SW 1271 (cell line): ENCODE measurements at regions not wholly inside any gene's neighbourhood (a gene's known extent, or its start where the extent isn't known, plus 50 kb on each side); places are given as distances from the start of the nearest gene placed in this dataset.
A peak's percentile ranks its signal among the peaks of the same experiment; 100 is the strongest.
"Not testable (repeated sequence)": the region's sequence is repeated elsewhere in the genome, so short reads cannot be mapped to it uniquely, and the experiment has no call there.

Experiments used
- DNase-seq, 2 experiments: peaks; one replicate each; lab custom pipeline; 2025; lab: John Stamatoyannopoulos, UW

DNA sequence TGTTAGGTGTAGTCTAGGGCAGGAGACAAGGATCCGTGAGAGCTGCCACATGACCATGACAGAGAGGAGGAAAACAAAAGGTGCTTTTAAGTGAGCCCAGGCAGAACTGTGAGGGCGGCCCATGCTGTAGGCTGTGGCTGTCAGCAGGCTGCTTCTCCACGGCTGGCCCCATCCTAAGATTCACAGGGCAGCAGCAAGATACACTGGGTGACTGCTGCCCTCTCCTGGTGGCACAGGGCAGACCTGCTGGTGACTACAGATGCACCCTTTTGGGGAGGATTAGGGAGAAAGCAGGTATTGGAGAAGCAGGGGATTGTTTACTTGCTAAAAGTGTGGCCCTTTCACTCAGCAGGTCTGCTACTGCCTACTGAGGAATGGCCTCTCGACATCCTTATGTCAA, 112.2 kb upstream of the CCZ1B start:
- peak in 1 of 2 experiments; percentile 25 for DNase-seq

- DNase-seq = not testable (repeated sequence)
Observed at GRCh38 chr7:6939126-6939525, 113.1 kb upstream of the CCZ1B start.

GRCh38 chr7:6939896-6940295, 113.8 kb upstream of the CCZ1B start:
- not testable (repeated sequence) for DNase-seq

GRCh38 chr7:6946873-6947272, 120.8 kb upstream of the CCZ1B start:
- not testable (repeated sequence) for DNase-seq

GRCh38 chr7:6950231-6950630, 124.2 kb upstream of the CCZ1B start:
- DNase-seq = not testable (repeated sequence)

DNA sequence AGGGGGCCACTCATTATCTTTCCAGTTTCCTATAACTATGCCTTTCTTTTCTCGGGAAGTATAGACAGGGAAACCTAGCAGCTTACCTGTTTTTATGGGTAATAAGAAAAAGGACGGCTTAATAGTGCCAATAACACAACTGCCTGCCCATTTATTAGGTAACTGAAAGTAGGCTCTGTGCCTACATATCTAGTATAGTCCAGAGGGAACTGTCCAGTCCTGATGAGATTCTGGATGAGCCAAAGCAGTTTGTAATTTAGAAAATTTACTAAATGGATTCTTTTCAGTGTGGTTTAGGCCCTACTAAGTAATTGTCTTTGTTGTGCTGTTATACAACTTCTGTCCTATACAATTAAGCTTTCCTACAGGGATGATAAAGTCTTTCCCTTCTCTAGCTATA, 125.5 kb upstream of the CCZ1B start:
- DNase-seq = not testable (repeated sequence)

GRCh38 chr7:6953138-6953797, 127.2 kb upstream of the CCZ1B start:
- DNase-seq = not testable (repeated sequence)

- DNase-seq = not testable (repeated sequence)
Observed at GRCh38 chr7:6953798-6954181, 127.7 kb upstream of the CCZ1B start.

DNA sequence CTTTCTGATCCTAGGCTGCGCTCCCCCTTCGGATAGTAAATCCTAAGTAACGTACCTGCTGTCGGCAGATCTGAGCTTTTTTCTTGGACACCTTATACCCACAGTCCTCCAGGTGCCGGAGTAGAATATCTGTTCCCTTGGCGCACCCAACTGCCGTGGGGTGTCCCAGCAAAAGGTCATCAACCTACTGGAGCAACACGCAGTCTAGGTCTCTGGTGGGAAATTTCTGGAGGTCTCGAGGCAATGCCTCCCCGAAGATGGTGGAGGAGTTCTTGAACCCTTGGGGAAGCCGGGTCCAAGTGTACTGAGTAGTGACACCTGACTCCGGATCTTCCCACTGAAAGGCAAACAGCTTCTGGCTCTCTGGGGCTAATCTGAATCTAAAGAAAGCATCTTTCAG, 129.3 kb upstream of the CCZ1B start:
- not testable (repeated sequence) for DNase-seq

- DNase-seq = not testable (repeated sequence)
Observed at GRCh38 chr7:6955990-6956566, 130.0 kb upstream of the CCZ1B start.

DNA sequence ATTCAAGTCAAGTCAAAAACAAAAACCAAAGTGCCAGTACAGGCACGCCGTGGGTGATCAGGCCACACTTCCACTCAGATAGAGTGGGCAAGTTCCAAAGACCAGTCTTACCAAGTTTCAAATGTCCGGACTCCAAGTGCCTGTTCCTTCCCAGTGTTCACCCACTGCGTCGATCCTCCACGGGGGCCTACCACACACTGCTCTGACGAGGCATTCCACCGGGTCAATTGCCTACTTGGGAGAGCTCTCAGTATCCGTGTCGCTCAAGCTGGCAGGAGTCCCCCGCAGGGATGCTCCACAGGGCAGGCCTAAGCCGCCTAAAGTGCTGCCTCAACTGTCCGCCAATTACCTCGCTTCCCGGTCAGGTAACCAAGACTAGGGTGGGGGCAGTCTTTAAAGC, 132.3 kb upstream of the CCZ1B start:
- not testable (repeated sequence) for DNase-seq

DNA sequence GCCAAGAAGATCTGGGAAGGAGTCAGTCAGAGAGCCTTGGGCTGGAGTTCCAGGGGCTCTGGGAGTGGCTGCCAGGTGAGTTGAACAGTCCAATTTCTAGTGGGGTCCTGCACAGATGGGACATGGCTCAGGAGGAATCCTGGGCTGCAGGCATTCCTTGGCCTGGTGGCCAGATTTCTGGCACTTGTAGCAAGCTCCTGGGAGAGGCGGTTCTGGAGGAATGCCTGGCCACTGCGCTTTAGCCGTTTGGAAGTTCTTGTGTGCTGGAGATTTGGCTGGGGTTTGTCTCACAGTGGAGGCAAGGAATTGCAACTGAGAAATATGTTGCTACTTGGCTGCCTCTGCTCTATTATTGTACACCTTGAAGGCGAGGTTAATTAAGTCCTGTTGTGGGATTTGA, 133.9 kb upstream of the CCZ1B start:
- DNase-seq = not testable (repeated sequence)

GRCh38 chr7:6962871-6963270, 136.8 kb upstream of the CCZ1B start:
- DNase-seq = not testable (repeated sequence)

DNA sequence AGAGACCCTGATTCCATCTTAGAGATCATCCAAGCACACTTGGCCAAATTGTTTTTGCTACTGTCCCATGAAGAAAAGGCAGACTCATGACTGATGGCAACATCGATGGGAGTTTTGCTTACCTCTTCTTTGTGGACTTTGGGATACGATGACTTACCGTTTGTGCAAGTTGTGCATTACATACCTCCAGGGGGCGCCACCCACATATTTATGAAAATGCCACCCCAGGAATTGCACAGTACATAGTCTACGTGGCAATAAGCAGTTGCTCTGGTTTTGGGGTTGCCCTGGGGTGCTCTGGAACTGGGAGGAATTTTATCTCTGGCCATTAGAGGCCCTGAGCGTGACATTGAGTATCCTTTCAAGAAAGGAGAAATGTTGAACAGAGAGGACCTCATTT, 139.0 kb upstream of the CCZ1B start:
- peak in 1 of 2 experiments; percentile 29 for DNase-seq

- not testable (repeated sequence) for DNase-seq
Observed at GRCh38 chr7:6970180-6970579, 144.1 kb upstream of the CCZ1B start.

- not testable (repeated sequence) for DNase-seq
Observed at GRCh38 chr7:6974876-6975275, 148.8 kb upstream of the CCZ1B start.

DNA sequence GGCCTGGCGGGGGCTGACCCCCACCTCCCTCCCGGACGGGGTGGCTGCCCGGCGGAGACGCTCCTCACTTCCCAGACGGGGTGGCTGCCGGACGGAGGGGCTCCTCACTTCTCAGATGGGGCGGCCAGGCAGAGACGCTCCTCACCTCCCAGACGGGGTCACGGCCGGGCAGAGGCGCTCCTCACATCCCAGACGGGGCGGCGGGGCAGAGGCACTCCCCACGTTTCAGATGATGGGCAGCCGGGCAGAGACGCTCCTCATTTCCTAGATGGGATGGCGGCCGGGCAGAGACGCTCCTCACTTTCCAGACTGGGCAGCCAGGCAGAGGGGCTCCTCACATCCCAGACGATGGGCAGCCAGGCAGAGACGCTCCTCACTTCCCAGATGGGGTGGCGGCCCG, 149.3 kb upstream of the CCZ1B start:
- not testable (repeated sequence) for DNase-seq

DNA sequence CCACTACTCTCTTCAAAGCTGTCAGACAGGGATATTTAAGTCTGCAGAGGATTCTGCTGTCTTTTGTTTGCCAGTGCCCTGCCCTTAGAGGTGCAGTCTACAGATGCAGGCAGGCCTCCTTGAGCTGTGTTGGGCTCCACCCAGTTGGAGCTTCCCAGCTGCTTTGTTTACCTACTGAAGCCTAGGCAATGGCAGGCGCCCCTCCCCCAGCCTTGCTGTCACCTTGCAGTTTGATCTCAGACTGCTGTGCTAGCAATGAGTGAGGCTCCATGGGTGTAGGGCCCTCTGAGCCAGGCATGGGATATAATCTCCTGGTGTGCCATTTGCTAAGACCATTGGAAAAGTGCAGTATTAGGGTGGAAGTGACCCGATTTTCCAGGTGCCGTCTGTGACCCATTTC, 151.3 kb upstream of the CCZ1B start:
- not testable (repeated sequence) for DNase-seq

DNA sequence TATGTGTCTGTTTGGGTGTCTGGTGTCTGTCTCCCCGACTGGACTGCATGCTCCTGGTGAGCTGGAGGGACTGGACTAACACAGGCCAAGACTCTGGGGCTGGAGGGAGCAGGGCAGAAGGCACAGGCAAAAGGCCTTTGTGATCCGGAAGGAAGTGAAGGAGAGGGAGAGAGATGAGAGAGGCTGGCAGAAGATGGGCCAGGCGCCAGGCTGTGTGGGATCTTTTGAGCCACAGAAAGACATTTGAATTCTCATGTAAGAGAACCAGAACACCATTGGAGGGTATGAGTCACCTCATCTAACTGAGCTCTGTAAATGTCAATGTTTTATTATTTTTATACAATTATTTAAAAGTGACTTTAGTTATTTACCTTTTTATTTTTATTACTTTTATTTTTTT, 152.3 kb upstream of the CCZ1B start:
- DNase-seq = not testable (repeated sequence)

DNA sequence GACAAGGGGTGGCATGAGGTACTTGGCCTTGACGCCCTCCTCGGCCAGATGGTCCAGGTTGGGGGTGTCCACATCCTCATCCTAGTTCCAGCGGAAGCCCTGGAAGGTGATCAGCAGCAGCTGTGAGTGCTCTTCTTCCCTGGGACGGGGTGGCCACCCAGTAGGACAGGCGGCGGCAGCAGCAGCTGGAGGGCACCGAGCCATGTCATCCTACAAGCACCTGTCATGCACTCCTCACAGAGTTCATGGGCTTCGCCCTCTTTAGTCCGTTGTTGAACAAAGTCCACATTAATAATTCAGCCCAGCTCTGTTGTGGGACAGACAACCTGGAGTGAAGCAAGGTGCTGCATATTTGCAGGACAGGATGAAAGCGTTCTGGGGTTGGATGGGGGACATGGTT, 153.4 kb upstream of the CCZ1B start:
- not testable (repeated sequence) for DNase-seq

GRCh38 chr7:6982375-6982774, 156.3 kb upstream of the CCZ1B start:
- not testable (repeated sequence) for DNase-seq

DNA sequence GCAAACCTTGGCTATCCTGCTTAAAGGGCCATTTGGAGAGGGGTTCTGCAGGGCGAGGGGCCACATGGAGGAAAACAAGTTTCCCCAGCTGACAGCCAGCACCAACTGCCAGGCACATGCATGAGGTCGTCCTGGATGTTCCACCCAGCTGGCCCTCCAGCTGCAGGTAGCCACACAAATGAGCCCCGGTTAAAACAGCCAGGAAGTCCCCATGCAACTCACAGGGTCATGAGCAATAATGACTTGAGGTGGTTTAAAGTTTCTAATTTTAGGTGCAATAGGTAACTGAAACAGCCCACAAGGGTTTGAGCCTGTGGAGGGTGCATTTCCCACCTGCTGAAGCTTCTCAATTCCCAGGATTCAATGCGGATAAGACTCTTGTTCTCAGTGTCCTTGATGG, 160.8 kb upstream of the CCZ1B start:
- not testable (repeated sequence) for DNase-seq

- not testable (repeated sequence) for DNase-seq
Observed at GRCh38 chr7:6988608-6989007, 162.5 kb upstream of the CCZ1B start.

- DNase-seq = not testable (repeated sequence)
Observed at GRCh38 chr7:6989968-6990367, 163.9 kb upstream of the CCZ1B start.
